ENCODE measurements at regions not wholly inside any gene's neighbourhood (a gene's known extent, or its start where the extent isn't known, plus 50 kb on each side); places are given as distances from the start of the nearest gene placed in this dataset.

DNA sequence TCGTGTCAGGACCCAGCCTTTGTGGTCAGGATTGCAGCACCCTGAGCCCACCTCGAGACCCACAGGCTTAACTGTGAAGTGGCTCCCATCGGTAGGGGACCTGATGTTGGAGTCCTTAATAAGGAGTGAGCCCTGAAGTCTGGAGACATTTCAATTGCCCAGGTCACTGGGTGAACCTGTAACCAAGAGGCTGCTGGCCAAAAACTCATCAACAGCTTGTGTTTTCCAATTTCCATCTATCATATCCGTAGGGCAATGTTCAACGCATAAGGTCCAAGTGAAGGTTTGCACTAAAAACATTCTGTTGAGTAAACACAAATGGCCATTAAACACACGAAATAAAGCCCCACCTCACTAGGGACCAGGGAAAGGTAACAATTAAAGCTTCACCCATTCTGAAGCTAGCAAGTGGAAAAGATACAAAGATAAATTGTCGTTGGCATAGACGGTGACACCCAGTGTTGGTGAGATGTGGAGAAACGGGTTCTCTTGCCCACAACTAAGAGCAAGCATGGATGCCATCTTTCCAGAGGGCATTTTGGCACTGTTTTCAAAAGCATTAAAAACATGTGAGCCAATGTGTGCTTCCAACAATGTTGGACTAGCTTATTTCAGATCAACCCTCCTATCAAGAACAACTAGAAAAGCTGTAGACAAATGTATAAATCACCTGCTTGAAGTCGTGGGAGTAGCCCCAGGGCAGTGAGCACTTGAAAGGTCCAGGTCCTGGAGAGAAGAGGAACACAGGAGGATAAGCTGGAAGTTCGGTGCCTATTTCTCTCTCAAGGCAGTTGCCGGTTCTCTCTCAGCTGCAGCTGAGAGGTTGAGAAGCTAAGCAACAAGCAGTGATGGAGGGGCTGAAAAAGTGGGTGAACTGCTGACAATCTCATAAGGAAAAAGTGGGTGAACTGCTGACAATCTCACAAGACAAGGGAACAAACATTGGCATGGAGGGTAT lies 56.3 kb upstream of the PCSK6 start:
- WGBS (ENCODE audit: extremely low coverage, insufficient read length, low lambda C conversion rate) = no CpG with 5 or more reads among the region's 12 CpGs
- no peak for DNase-seq

More for the DNA sequence above, 56.3 kb upstream of the PCSK6 start:
- H3K79me1 ChIP-seq (ENCODE audit: insufficient read depth, low read depth, low read length, poor library complexity, severe bottlenecking) = no peaks in the 10 kb centered on the region
- H3K79me2 ChIP-seq (ENCODE audit: insufficient read depth, low read length) = no peaks in the 10 kb centered on the region
- no peaks in the 10 kb centered on the region for H3K9me3 ChIP-seq (ENCODE audit: control insufficient read depth, low read depth, low read length)
- H3K9me3 Mint-ChIP-seq = peaks cover 4 to 9% of the 10 kb centered on the region in 2 experiments; a peak in 3 of 5 replicates
- 0 out of 4 replicates have a peak, but pooled peaks cover 0 to 4% of the 10 kb centered on the region in 2 experiments for H3K4me1 Mint-ChIP-seq
- no peaks in the 10 kb centered on the region for H3K36me3 Mint-ChIP-seq (ENCODE audit: insufficient read depth in 1 of 3, low read depth in 3 of 3)
- TF ChIP-seq, protein P1, sequence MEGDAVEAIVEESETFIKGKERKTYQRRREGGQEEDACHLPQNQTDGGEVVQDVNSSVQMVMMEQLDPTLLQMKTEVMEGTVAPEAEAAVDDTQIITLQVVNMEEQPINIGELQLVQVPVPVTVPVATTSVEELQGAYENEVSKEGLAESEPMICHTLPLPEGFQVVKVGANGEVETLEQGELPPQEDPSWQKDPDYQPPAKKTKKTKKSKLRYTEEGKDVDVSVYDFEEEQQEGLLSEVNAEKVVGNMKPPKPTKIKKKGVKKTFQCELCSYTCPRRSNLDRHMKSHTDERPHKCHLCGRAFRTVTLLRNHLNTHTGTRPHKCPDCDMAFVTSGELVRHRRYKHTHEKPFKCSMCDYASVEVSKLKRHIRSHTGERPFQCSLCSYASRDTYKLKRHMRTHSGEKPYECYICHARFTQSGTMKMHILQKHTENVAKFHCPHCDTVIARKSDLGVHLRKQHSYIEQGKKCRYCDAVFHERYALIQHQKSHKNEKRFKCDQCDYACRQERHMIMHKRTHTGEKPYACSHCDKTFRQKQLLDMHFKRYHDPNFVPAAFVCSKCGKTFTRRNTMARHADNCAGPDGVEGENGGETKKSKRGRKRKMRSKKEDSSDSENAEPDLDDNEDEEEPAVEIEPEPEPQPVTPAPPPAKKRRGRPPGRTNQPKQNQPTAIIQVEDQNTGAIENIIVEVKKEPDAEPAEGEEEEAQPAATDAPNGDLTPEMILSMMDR (conservative IDR thresholded peaks at IDR 0.05) = no peak
- H4K20me1 ChIP-seq (ENCODE audit: control insufficient read depth, insufficient read depth, insufficient read length) = peaks cover 2% of the 10 kb centered on the region
- no peaks in the 10 kb centered on the region for H3K27me3 ChIP-seq (ENCODE audit: insufficient read depth, low read length)
- H3T11ph ChIP-seq (ENCODE audit: low read length) = no peak overlapping the region
- no peak overlapping the region for H2BK12ac ChIP-seq (ENCODE audit: insufficient read length, low read depth, low read length)
- H2BK120ac ChIP-seq (ENCODE audit: low read depth, low read length, poor library complexity, severe bottlenecking) = no peak overlapping the region
- no peaks in the 10 kb centered on the region for H3K4me1 ChIP-seq (ENCODE audit: insufficient read depth, low read length)
- no peak overlapping the region for H4K8ac ChIP-seq (replicated peaks; ENCODE audit: insufficient read length, low read depth, low read length)
- no peak overlapping the region for H3K4ac ChIP-seq (ENCODE audit: low read depth, low read length)
- no peak overlapping the region for H2BK5ac ChIP-seq (ENCODE audit: insufficient read length, low read length)
- no peak overlapping the region for H3K56ac ChIP-seq (ENCODE audit: insufficient read length, low read depth, low read length)
- H2BK15ac ChIP-seq (ENCODE audit: low read depth, low read length) = 0 out of 2 replicates have a peak overlapping the region, but pooled peaks have one; percentile 15
- no peaks in the 10 kb centered on the region for H3K23me2 ChIP-seq (ENCODE audit: insufficient read length, low read depth, low read length, poor library complexity, severe bottlenecking)
- H3K4me2 ChIP-seq (ENCODE audit: insufficient read depth, insufficient read length, low read length) = no peak overlapping the region
- no peak overlapping the region for H2BK20ac ChIP-seq (ENCODE audit: low read depth, low read length, poor library complexity, severe bottlenecking)
- no peak overlapping the region for H2AFZ ChIP-seq (ENCODE audit: low read length)
- no peak overlapping the region for H4K5ac ChIP-seq (ENCODE audit: insufficient read length, low read depth, low read length)
- H3K27ac Mint-ChIP-seq = no peak overlapping the region; a peak in 1 of 7 replicates
- peaks cover 17% of the 10 kb centered on the region for H3K27me3 Mint-ChIP-seq (ENCODE audit: low read depth)
- H3K18ac ChIP-seq (ENCODE audit: insufficient read length, low read depth, low read length) = no peak overlapping the region
- no peak overlapping the region for H4K91ac ChIP-seq (ENCODE audit: insufficient read length, low read depth, low read length)
- no peak overlapping the region for H3K27ac ChIP-seq (ENCODE audit: insufficient read length, low read depth, low read length)
- H3K23ac ChIP-seq (ENCODE audit: insufficient read length, low read depth, low read length) = no peak overlapping the region
- no peak overlapping the region for H2AK5ac ChIP-seq (ENCODE audit: insufficient read length, low read length)
- no peak overlapping the region for H3K9ac ChIP-seq (ENCODE audit: extremely low read depth, insufficient read length, low read length)
- no peak overlapping the region for H3K4me3 Mint-ChIP-seq
- no peak overlapping the region for H3K14ac ChIP-seq (ENCODE audit: insufficient read depth, low read length)

All from H9 (cell line).